Keratinocyte (primary cell): ENCODE measurements at regions not wholly inside any gene's neighbourhood (a gene's known extent, or its start where the extent isn't known, plus 50 kb on each side); places are given as distances from the start of the nearest gene placed in this dataset.
"Not testable (repeated sequence)": the region's sequence is repeated elsewhere in the genome, so short reads cannot be mapped to it uniquely, and the experiment has no call there.

Source experiments
- DNase-seq: peaks from one replicate; pipeline ENCODE4 v3.0.0-alpha.2; 2011; ENCODE audit warnings: low read depth, missing footprints, low spot score
- FAIRE-seq: peaks from 2 replicates; lab custom pipeline; 2011; peaks lifted over from hg19 to GRCh38; lab: Jason Lieb, UNC
- H2AFZ ChIP-seq: 2 replicates; pipeline ENCODE4 v1.6.0; 2012; ENCODE audit warnings: low read length, control low read depth, inconsistent platforms; ENCODE audit not compliant: control insufficient read depth
- H3K27ac ChIP-seq: 2 replicates; pipeline ENCODE4 v1.5.1; 2011; ENCODE audit warnings: low read length; ENCODE audit not compliant: control insufficient read depth, insufficient read depth
- H3K27me3 ChIP-seq: 3 replicates; pipeline ENCODE4 v1.6.0; 2011; ENCODE audit warnings: low read length; ENCODE audit not compliant: control insufficient read depth, insufficient read depth; ENCODE audit errors: extremely low read depth
- H3K36me3 ChIP-seq, 2 experiments: 2 replicates in 1 of 2; 3 replicates in 1 of 2; pipeline ENCODE4 v1.5.1; 2011; ENCODE audit warnings: low read length in 2 of 2, mild to moderate bottlenecking in 1 of 2; ENCODE audit not compliant: control insufficient read depth in 2 of 2, insufficient read depth in 2 of 2; ENCODE audit errors: extremely low read depth in 1 of 2
- H3K4me1 ChIP-seq: 3 replicates; pipeline ENCODE4 v1.5.1; 2011; ENCODE audit warnings: low read length; ENCODE audit not compliant: control insufficient read depth, insufficient read depth; ENCODE audit errors: extremely low read depth
- H3K4me2 ChIP-seq: 3 replicates; pipeline ENCODE4 v1.6.0; 2011; ENCODE audit warnings: low read depth, low read length; ENCODE audit not compliant: control insufficient read depth, insufficient read depth; ENCODE audit errors: extremely low read depth
- H3K4me3 ChIP-seq, 3 experiments: fragments of 200-600 bp in 1 of 3; sonication (generic) in 1 of 3; 2 replicates in 2 of 3; 3 replicates in 1 of 3; pipeline ENCODE4 v1.5.1; 2011 to 2016; ENCODE audit warnings: low read length in 3 of 3, mild to moderate bottlenecking in 3 of 3, control low read depth in 2 of 3, inconsistent platforms in 1 of 3, low read depth in 1 of 3, mixed read lengths in 1 of 3, mixed run types in 1 of 3, moderate library complexity in 1 of 3; ENCODE audit not compliant: control insufficient read depth in 2 of 3, insufficient read depth in 2 of 3; ENCODE audit errors: extremely low read depth in 1 of 3
- H3K79me2 ChIP-seq: 2 replicates; pipeline ENCODE4 v1.6.0; 2012; ENCODE audit warnings: low read length; ENCODE audit not compliant: control insufficient read depth, insufficient read depth
- H3K9ac ChIP-seq: 3 replicates; pipeline ENCODE4 v1.6.0; 2011; ENCODE audit warnings: low read length; ENCODE audit not compliant: control insufficient read depth, insufficient read depth; ENCODE audit errors: extremely low read depth
- H3K9me1 ChIP-seq: 3 replicates; pipeline ENCODE4 v1.6.0; 2011; ENCODE audit warnings: low read length; ENCODE audit not compliant: control insufficient read depth, insufficient read depth; ENCODE audit errors: extremely low read depth
- H3K9me3 ChIP-seq: 2 replicates; pipeline ENCODE4 v1.5.1; 2012; ENCODE audit warnings: low read depth, low read length; ENCODE audit not compliant: control insufficient read depth
- H4K20me1 ChIP-seq: 3 replicates; pipeline ENCODE4 v1.6.0; 2011; ENCODE audit warnings: low read length; ENCODE audit not compliant: control insufficient read depth, insufficient read depth; ENCODE audit errors: extremely low read depth
- CTCF ChIP-seq, 3 experiments: IDR thresholded peaks in 1 of 3; conservative IDR thresholded peaks in 1 of 3; optimal IDR thresholded peaks in 1 of 3; 2 replicates in 2 of 3; 3 replicates in 1 of 3; pipeline versions ENCODE3 to v1.5.1; 2011; ENCODE audit warnings: low read length in 3 of 3, mild to moderate bottlenecking in 3 of 3, moderate library complexity in 2 of 3, control low read depth in 1 of 3, inconsistent platforms in 1 of 3; ENCODE audit not compliant: insufficient read depth in 2 of 3; ENCODE audit errors: extremely low read depth in 1 of 3
- EZH2 ChIP-seq: IDR thresholded peaks from one replicate; pipeline ENCODE4 v1.6.1; 2012; ENCODE audit warnings: inconsistent platforms, mild to moderate bottlenecking, low read length, moderate library complexity
- dilution Hi-C: fragments of 300-500 bp; cut with MboI; formaldehyde crosslinking; loops from one replicate; pipeline ENCODE4 v1.7.0; 2020; ENCODE audit warnings: low sequenced_read_pairs; ENCODE audit not compliant: extremely low pct_ligation_motif_present

GRCh38 chr14:89695846-89696245, 258.7 kb downstream of the EFCAB11 start:
- no peaks in the 10 kb centered on the region for H3K36me3 ChIP-seq
- H3K27me3 ChIP-seq = no peaks in the 10 kb centered on the region
- peaks cover 2% of the 10 kb centered on the region for H3K4me1 ChIP-seq
- H4K20me1 ChIP-seq = no peaks in the 10 kb centered on the region
- dilution Hi-C loops = no loop called here
- no peaks in the 10 kb centered on the region for H3K9me3 ChIP-seq
- DNase-seq = no peak
- no peaks in the 10 kb centered on the region for H3K9me1 ChIP-seq
- no peak overlapping the region for H3K4me2 ChIP-seq
- TF ChIP-seq CTCF (optimal IDR thresholded peaks at IDR 0.05 in 1 of 3, IDR thresholded peaks at IDR 0.05 in 1 of 3, conservative IDR thresholded peaks at IDR 0.05 in 1 of 3; ENCODE audit: extremely low read depth in 1 of 3, insufficient read depth in 2 of 3, low read length in 3 of 3) = no peak
- TF ChIP-seq EZH2 = no peak
- FAIRE-seq = no peak
- no peak overlapping the region for H3K27ac ChIP-seq
- H3K4me3 ChIP-seq = no peak overlapping the region
- no peaks in the 10 kb centered on the region for H3K79me2 ChIP-seq
- H3K9ac ChIP-seq = no peak overlapping the region
- H2AFZ ChIP-seq = no peak overlapping the region

- Histone ChIP-seq H3K9me3 (no peaks in the 10 kb centered on the region), H3K79me2 (no peaks in the 10 kb centered on the region), H3K4me3 (no peak overlapping the region), H2AFZ (peak overlapping the region; percentile 58), H3K9ac (no peak overlapping the region), H3K36me3 (no peaks in the 10 kb centered on the region), H4K20me1 (no peaks in the 10 kb centered on the region), H3K27me3 (no peaks in the 10 kb centered on the region), H3K4me1 (peaks cover 7% of the 10 kb centered on the region), H3K4me2 (no peak overlapping the region), H3K27ac (no peak overlapping the region), H3K9me1 (no peaks in the 10 kb centered on the region)
- DNase-seq (no peak), FAIRE-seq (peak; percentile 78)
- dilution Hi-C loops = no loop called here
- TF ChIP-seq CTCF (optimal IDR thresholded peaks at IDR 0.05 in 1 of 3, IDR thresholded peaks at IDR 0.05 in 1 of 3, conservative IDR thresholded peaks at IDR 0.05 in 1 of 3; ENCODE audit: extremely low read depth in 1 of 3, insufficient read depth in 2 of 3, low read length in 3 of 3) (no peak), EZH2 (no peak)
Measured at GRCh38 chr14:89690139-89690538, 264.4 kb downstream of the EFCAB11 start.

DNA sequence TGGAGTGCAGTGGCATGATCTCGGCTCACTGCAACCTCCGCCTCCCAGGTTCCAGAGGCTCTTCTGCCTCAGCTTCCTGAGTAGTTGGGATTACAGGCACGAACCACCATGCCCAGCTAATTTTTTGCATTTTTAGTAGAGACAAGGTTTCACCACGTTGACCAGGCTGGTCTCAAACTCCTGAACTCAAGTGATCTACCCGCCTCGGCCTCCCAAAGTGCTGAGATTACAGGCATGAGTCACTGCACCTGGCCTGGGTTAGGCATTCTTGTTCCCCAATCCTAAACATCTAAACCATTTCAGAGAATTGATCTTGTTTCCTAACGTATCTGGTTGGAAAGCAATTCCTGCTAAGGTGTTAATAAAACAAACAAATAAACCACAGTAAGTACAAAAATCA, 264.8 kb downstream of the EFCAB11 start:
- H3K27ac ChIP-seq, H3K9me1 ChIP-seq, dilution Hi-C loops, H3K4me1 ChIP-seq, H3K4me2 ChIP-seq, H3K9me3 ChIP-seq, H3K27me3 ChIP-seq, H3K79me2 ChIP-seq, FAIRE-seq, DNase-seq, H3K4me3 ChIP-seq, H3K9ac ChIP-seq, H3K36me3 ChIP-seq, H4K20me1 ChIP-seq: not testable (repeated sequence)
- H2AFZ ChIP-seq = peak overlapping the region; percentile 58
